AG20443 (cell line): ENCODE measurements at regions not wholly inside any gene's neighbourhood (a gene's known extent, or its start where the extent isn't known, plus 50 kb on each side); places are given as distances from the start of the nearest gene placed in this dataset.

Source experiments
- DNase-seq: peaks from one replicate; pipeline ENCODE4 v3.0.0; 2012; ENCODE audit warnings: low spot score, mixed read lengths

DNA sequence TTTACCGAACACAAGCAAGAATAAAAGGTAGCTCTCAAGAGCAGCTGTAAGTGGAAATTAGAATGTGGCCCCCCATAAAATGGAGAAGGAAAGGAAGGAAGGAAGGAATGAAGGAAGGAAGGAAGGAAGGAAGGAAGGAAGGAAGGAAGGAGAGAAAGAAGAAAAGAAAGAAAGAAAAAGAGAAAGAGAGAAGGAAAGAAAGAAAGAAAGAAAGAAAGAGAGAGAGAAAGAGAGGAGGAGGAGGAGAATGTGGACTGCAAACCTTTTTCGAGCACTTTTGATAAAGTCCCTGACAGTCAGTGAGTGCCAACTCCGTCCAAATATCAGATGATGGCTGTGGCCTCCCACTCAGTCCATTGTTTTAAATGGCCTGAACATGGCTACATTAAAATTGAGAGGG, 53.8 kb upstream of the SNX2 start:
- no peak for DNase-seq

DNA sequence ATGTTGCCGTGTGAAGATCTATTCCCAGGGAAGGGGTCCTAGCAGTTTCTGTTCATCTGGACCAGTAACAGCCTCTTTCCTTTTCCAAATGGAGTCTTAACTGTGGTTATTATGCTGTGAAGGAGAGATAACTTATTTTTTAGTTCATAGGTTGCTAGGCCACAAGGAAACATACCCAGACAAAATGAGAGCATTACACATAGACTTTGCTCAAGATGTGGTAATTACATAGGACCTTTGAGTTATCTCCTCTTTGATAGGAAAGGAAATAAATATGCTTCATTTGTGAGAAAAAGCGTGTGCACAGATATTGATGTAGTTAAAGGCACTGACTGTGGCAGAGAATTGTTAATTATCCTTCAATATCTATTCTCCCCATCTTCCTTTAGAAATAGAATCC, 52.5 kb upstream of the SNX2 start:
- no peak for DNase-seq

DNA sequence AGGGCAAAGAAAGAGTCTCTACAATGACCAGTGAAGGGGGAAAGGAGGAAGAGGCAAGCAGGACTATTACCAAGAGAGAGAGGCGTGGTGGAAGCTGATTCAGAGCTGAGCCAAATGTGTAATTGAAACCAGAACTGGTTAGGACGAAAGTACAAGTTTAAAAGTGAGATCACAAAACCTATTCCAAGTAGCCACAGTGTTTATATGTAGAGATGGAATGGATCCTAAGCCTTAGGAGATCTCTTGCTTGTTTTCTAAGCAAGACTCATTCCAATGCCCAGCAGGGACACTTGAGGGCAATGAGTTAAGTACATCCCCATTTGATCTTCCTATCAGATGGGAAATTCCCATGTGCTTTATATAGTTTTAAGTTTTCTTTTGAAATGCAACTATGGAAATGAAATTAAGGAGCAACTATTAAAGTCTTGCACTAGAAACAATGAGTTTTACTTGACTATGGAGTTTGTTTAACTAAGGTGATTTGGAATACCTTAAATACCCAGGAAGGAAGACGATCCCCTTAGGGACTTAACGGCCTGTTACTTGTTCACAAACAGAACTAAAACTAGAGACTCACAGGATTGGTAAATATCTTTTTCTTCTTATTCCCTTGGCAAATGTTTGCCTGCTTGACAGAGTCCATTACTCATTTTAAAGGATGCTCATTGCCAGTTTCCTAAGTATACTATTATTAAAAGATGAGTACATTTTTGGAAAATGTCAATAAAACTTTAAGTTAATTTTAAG, 51.1 kb upstream of the SNX2 start:
- peak; percentile 78 for DNase-seq
